Skeletal muscle tissue (tissue), 3 donors: ENCODE measurements at regions not wholly inside any gene's neighbourhood (a gene's known extent, or its start where the extent isn't known, plus 50 kb on each side); places are given as distances from the start of the nearest gene placed in this dataset.

Experiments used
- H3K27ac ChIP-seq: one replicate; pipeline ENCODE4 v1.7.0; 2013; ENCODE audit warnings: mild to moderate bottlenecking, low read depth, low read length, inconsistent platforms
- H3K27me3 ChIP-seq, 3 donors: one replicate each; pipeline ENCODE4 v1.7.0; 2013; ENCODE audit warnings: low read length in 3 of 3; ENCODE audit not compliant: control insufficient read depth in 3 of 3, insufficient read depth in 3 of 3
- H3K36me3 ChIP-seq, 3 donors: one replicate each; pipeline ENCODE4 v1.7.0; 2013; ENCODE audit warnings: low read length in 3 of 3; ENCODE audit not compliant: control insufficient read depth in 3 of 3, insufficient read depth in 3 of 3
- H3K4me1 ChIP-seq, 3 donors: one replicate each; pipeline ENCODE4 v1.7.0; 2013; ENCODE audit warnings: low read length in 3 of 3, mild to moderate bottlenecking in 3 of 3; ENCODE audit not compliant: control insufficient read depth in 3 of 3, insufficient read depth in 3 of 3
- H3K4me3 ChIP-seq, 3 donors: one replicate each; pipeline ENCODE4 v1.7.0; 2013; ENCODE audit warnings: low read length in 3 of 3
- H3K9ac ChIP-seq, 3 donors: one replicate each; pipeline ENCODE4 v1.7.0; 2013; ENCODE audit warnings: low read length in 3 of 3, mild to moderate bottlenecking in 3 of 3, moderate library complexity in 2 of 3, low read depth in 1 of 3
- H3K9me3 ChIP-seq, 3 donors: one replicate each; pipeline ENCODE4 v1.7.0; 2013; ENCODE audit warnings: low read length in 3 of 3; ENCODE audit not compliant: control insufficient read depth in 3 of 3
- donor health status: Osteomylitis.

GRCh38 chr5:128813317-128814070 lies 151.8 kb upstream of the SLC27A6 start:
- Histone ChIP-seq H3K4me1 (no peaks in the 10 kb centered on the region), H3K9me3 (peaks cover 0 to 2% (median 0%) of the 10 kb centered on the region in 3 donors), H3K36me3 (no peaks in the 10 kb centered on the region), H3K27ac (no peak overlapping the region), H3K27me3 (no peaks in the 10 kb centered on the region), H3K4me3 (no peak overlapping the region), H3K9ac (no peak overlapping the region)

GRCh38 chr5:128815201-128815600 lies 150.1 kb upstream of the SLC27A6 start:
- Histone ChIP-seq H3K4me3 (no peak overlapping the region), H3K4me1 (no peaks in the 10 kb centered on the region), H3K9ac (no peak overlapping the region), H3K27me3 (no peaks in the 10 kb centered on the region), H3K27ac (no peak overlapping the region), H3K9me3 (no peaks in the 10 kb centered on the region), H3K36me3 (no peaks in the 10 kb centered on the region)

GRCh38 chr5:128825826-128826225 lies 139.5 kb upstream of the SLC27A6 start:
- Histone ChIP-seq H3K36me3 (no peaks in the 10 kb centered on the region), H3K9me3 (no peaks in the 10 kb centered on the region), H3K27ac (no peak overlapping the region), H3K9ac (no peak overlapping the region), H3K4me1 (no peaks in the 10 kb centered on the region), H3K4me3 (no peak overlapping the region), H3K27me3 (no peaks in the 10 kb centered on the region)

GRCh38 chr5:128826275-128826674 lies 139.0 kb upstream of the SLC27A6 start:
- no peak overlapping the region for H3K4me3 ChIP-seq
- no peak overlapping the region for H3K27ac ChIP-seq
- H3K27me3 ChIP-seq: no peaks in the 10 kb centered on the region
- H3K9ac ChIP-seq: no peak overlapping the region
- H3K4me1 ChIP-seq: no peaks in the 10 kb centered on the region
- H3K9me3 ChIP-seq: no peaks in the 10 kb centered on the region
- no peaks in the 10 kb centered on the region for H3K36me3 ChIP-seq

GRCh38 chr5:128836571-128836970 lies 128.7 kb upstream of the SLC27A6 start:
- no peak overlapping the region for H3K27ac ChIP-seq
- H3K9ac ChIP-seq: no peak overlapping the region
- no peaks in the 10 kb centered on the region for H3K36me3 ChIP-seq
- H3K4me1 ChIP-seq: no peaks in the 10 kb centered on the region
- H3K4me3 ChIP-seq: no peak overlapping the region
- H3K27me3 ChIP-seq: no peaks in the 10 kb centered on the region
- no peaks in the 10 kb centered on the region for H3K9me3 ChIP-seq

GRCh38 chr5:128838623-128839022 lies 126.7 kb upstream of the SLC27A6 start:
- Histone ChIP-seq H3K4me3 (no peak overlapping the region), H3K27me3 (no peaks in the 10 kb centered on the region), H3K4me1 (no peaks in the 10 kb centered on the region), H3K27ac (no peak overlapping the region), H3K36me3 (no peaks in the 10 kb centered on the region), H3K9me3 (no peaks in the 10 kb centered on the region), H3K9ac (no peak overlapping the region)

- Histone ChIP-seq H3K9me3 (no peaks in the 10 kb centered on the region), H3K4me1 (no peaks in the 10 kb centered on the region), H3K36me3 (no peaks in the 10 kb centered on the region), H3K27me3 (no peaks in the 10 kb centered on the region), H3K4me3 (no peak overlapping the region), H3K9ac (no peak overlapping the region), H3K27ac (no peak overlapping the region)
Measured at GRCh38 chr5:128842241-128842640, 123.0 kb upstream of the SLC27A6 start.

GRCh38 chr5:128844354-128844923 lies 120.8 kb upstream of the SLC27A6 start:
- Histone ChIP-seq H3K27ac (no peak overlapping the region), H3K4me1 (no peaks in the 10 kb centered on the region), H3K36me3 (no peaks in the 10 kb centered on the region), H3K4me3 (no peak overlapping the region), H3K9me3 (no peaks in the 10 kb centered on the region), H3K9ac (no peak overlapping the region), H3K27me3 (no peaks in the 10 kb centered on the region)

- peaks cover 0 to 2% (median 0%) of the 10 kb centered on the region in 3 donors for H3K9me3 ChIP-seq
- no peaks in the 10 kb centered on the region for H3K27me3 ChIP-seq
- no peak overlapping the region for H3K9ac ChIP-seq
- no peak overlapping the region for H3K27ac ChIP-seq
- no peaks in the 10 kb centered on the region for H3K36me3 ChIP-seq
- H3K4me1 ChIP-seq: no peaks in the 10 kb centered on the region
- no peak overlapping the region for H3K4me3 ChIP-seq
Measured at GRCh38 chr5:128850049-128850448, 115.2 kb upstream of the SLC27A6 start.

GRCh38 chr5:128854931-128855330 lies 110.4 kb upstream of the SLC27A6 start:
- Histone ChIP-seq H3K27me3 (no peaks in the 10 kb centered on the region), H3K27ac (no peak overlapping the region), H3K36me3 (no peaks in the 10 kb centered on the region), H3K9ac (no peak overlapping the region), H3K4me1 (no peaks in the 10 kb centered on the region), H3K4me3 (no peak overlapping the region), H3K9me3 (peaks cover 0 to 2% (median 0%) of the 10 kb centered on the region in 3 donors)
